GM23338 (cell line): ENCODE measurements at regions not wholly inside any gene's neighbourhood (a gene's known extent, or its start where the extent isn't known, plus 50 kb on each side); places are given as distances from the start of the nearest gene placed in this dataset.
A peak's percentile ranks its signal among the peaks of the same experiment; 100 is the strongest.

Experiments
- ATAC-seq: fragments of 200-7000 bp; cut with Tn5 transposase; 3 replicates; pipeline ENCODE4 v1.9.1; 2020
- DNase-seq: peaks from one replicate; pipeline ENCODE4 v3.0.0-alpha.2; 2015; ENCODE audit warnings: low spot score
- H2AFZ ChIP-seq: fragments of 200-600 bp; sonication (generic); 2 replicates; pipeline ENCODE4 v1.8.0; 2016; ENCODE audit warnings: antibody characterized with exemption, mild to moderate bottlenecking, moderate library complexity
- H3F3A ChIP-seq: fragments of 200-600 bp; sonication (generic); replicated peaks from 2 replicates; pipeline ENCODE4 v1.8.0; 2017; ENCODE audit warnings: antibody characterized with exemption, mixed run types, low read depth
- H3K27ac ChIP-seq: fragments of 200-600 bp; sonication (generic); 2 replicates; pipeline ENCODE4 v1.6.1; 2016; ENCODE audit warnings: low read depth
- H3K27me3 ChIP-seq: fragments of 200-600 bp; sonication (generic); 2 replicates; pipeline ENCODE4 v1.8.0; 2016; ENCODE audit warnings: mild to moderate bottlenecking, mixed run types, moderate library complexity; ENCODE audit not compliant: insufficient read depth
- H3K36me3 ChIP-seq: fragments of 200-600 bp; sonication (generic); 2 replicates; pipeline ENCODE4 v1.8.0; 2016; ENCODE audit warnings: mild to moderate bottlenecking; ENCODE audit not compliant: insufficient read depth
- H3K4me1 ChIP-seq: fragments of 200-600 bp; sonication (generic); 2 replicates; pipeline ENCODE4 v1.8.0; 2016; ENCODE audit warnings: mild to moderate bottlenecking, moderate library complexity; ENCODE audit not compliant: insufficient read depth
- H3K4me2 ChIP-seq: fragments of 200-600 bp; sonication (generic); 2 replicates; pipeline ENCODE4 v1.7.1; 2017; ENCODE audit warnings: mixed run types
- H3K4me3 ChIP-seq: fragments of 200-600 bp; sonication (generic); 2 replicates; pipeline ENCODE4 v1.6.1; 2016; ENCODE audit warnings: mixed run types
- H3K79me2 ChIP-seq: fragments of 200-600 bp; sonication (generic); replicated peaks from 2 replicates; pipeline ENCODE4 v1.8.0; 2017; ENCODE audit warnings: mild to moderate bottlenecking; ENCODE audit not compliant: insufficient read depth
- H3K9me2 ChIP-seq: fragments of 200-600 bp; sonication (generic); 2 replicates; pipeline ENCODE4 v1.8.0; 2017; ENCODE audit not compliant: insufficient read depth
- H4K20me1 ChIP-seq: fragments of 200-600 bp; sonication (generic); replicated peaks from 2 replicates; pipeline ENCODE4 v1.8.0; 2017; ENCODE audit warnings: mild to moderate bottlenecking; ENCODE audit not compliant: insufficient read depth
- H3K27ac Mint-ChIP-seq: 2 replicates; pipeline ENCODE4 v1.8.0; 2020; ENCODE audit warnings: inconsistent platforms, mild to moderate bottlenecking, moderate library complexity, mixed read lengths
- H3K27me3 Mint-ChIP-seq: 3 replicates; pipeline ENCODE4 v1.8.0; 2022; ENCODE audit warnings: low read depth, mild to moderate bottlenecking, moderate library complexity, mixed read lengths, inconsistent platforms; ENCODE audit not compliant: insufficient read depth, poor library complexity
- H3K36me3 Mint-ChIP-seq: 3 replicates; pipeline ENCODE4 v1.8.0; 2021; ENCODE audit warnings: low read depth, mild to moderate bottlenecking, inconsistent platforms, moderate library complexity, mixed read lengths
- H3K4me1 Mint-ChIP-seq: 3 replicates; pipeline ENCODE4 v1.8.0; 2020; ENCODE audit warnings: mild to moderate bottlenecking, inconsistent platforms, mixed read lengths
- H3K4me3 Mint-ChIP-seq: 3 replicates; pipeline ENCODE4 v1.8.0; 2021; ENCODE audit warnings: moderate library complexity, mild to moderate bottlenecking, inconsistent platforms, mixed read lengths
- H3K9me3 Mint-ChIP-seq: 3 replicates; pipeline ENCODE4 v1.8.0; 2020; ENCODE audit warnings: moderate library complexity, mild to moderate bottlenecking, inconsistent platforms, mixed read lengths
- CREB1 ChIP-seq: fragments of 250-450 bp; sonication (Bioruptor Pico); IDR thresholded peaks from 2 replicates; pipeline ENCODE4 v1.5.0; 2020; ENCODE audit warnings: low read depth, mild to moderate bottlenecking, moderate library complexity
- CTCF ChIP-seq, 2 experiments: fragments of 200-600 bp in 1 of 2; sonication (generic) in 1 of 2; conservative IDR thresholded peaks; 2 replicates each; pipeline versions ENCODE4 v1.5.1 to v1.6.1; 2016 to 2017; ENCODE audit warnings: antibody characterized with exemption in 2 of 2, low read depth in 2 of 2, mild to moderate bottlenecking in 2 of 2, moderate library complexity in 1 of 2
- ETS1 ChIP-seq: IDR thresholded peaks from 2 replicates; pipeline ENCODE4 v1.6.1; 2016; ENCODE audit warnings: antibody characterized with exemption
- EZH2 ChIP-seq: fragments of 200-600 bp; sonication (generic); IDR thresholded peaks from one replicate; pipeline ENCODE4 v1.8.0; 2017; ENCODE audit warnings: antibody characterized with exemption, mild to moderate bottlenecking, low read depth; ENCODE audit not compliant: unreplicated experiment
- EZH2phosphoT487 ChIP-seq: fragments of 200-600 bp; sonication (generic); IDR thresholded peaks from one replicate; pipeline ENCODE4 v1.8.1; 2018; ENCODE audit warnings: antibody characterized with exemption; ENCODE audit not compliant: unreplicated experiment
- JUNB ChIP-seq: IDR thresholded peaks from one replicate; pipeline ENCODE4 v1.6.1; 2016; ENCODE audit warnings: antibody characterized with exemption; ENCODE audit not compliant: unreplicated experiment
- NANOG ChIP-seq: IDR thresholded peaks from 2 replicates; pipeline ENCODE4 v1.6.1; 2016; ENCODE audit warnings: antibody characterized with exemption, borderline replicate concordance
- POLR2AphosphoS5 ChIP-seq: IDR thresholded peaks from 2 replicates; pipeline ENCODE4 v1.6.1; 2016; ENCODE audit warnings: antibody characterized with exemption, low read depth
- STAT1 ChIP-seq: IDR thresholded peaks from one replicate; pipeline ENCODE4 v1.6.1; 2016; ENCODE audit warnings: antibody characterized with exemption; ENCODE audit not compliant: unreplicated experiment
- TF ChIP-seq, protein P1 (sequence below): fragments of 250-450 bp; sonication (Bioruptor Pico); IDR thresholded peaks from 2 replicates; pipeline ENCODE4 v1.5.0; 2020; ENCODE audit warnings: mild to moderate bottlenecking, moderate library complexity

GRCh38 chr5:39691993-39692392, 267.2 kb upstream of the DAB2 start:
- Histone ChIP-seq H4K20me1 (no peaks in the 10 kb centered on the region), H3K79me2 (no peaks in the 10 kb centered on the region), H3K4me1 (no peaks in the 10 kb centered on the region), H3K36me3 (no peaks in the 10 kb centered on the region), H3K4me2 (no peak overlapping the region), H3K4me3 (no peak overlapping the region), H3K9me2 (no peaks in the 10 kb centered on the region), H3F3A (no peaks in the 10 kb centered on the region), H3K27ac (no peak overlapping the region), H2AFZ (no peak overlapping the region), H3K27me3 (no peaks in the 10 kb centered on the region)
- Mint-ChIP-seq H3K9me3 (peaks cover 25% of the 10 kb centered on the region), H3K36me3 (peaks cover 10% of the 10 kb centered on the region), H3K4me1 (no peaks in the 10 kb centered on the region), H3K4me3 (no peak overlapping the region), H3K27me3 (no peaks in the 10 kb centered on the region), H3K27ac (no peak overlapping the region)
- no peak for TF ChIP-seq JUNB
- peak; percentile 54 to 57 for TF ChIP-seq CTCF (conservative IDR thresholded peaks at IDR 0.05; ENCODE audit: low read depth in 2 of 2)
- ATAC-seq (peak; percentile 50; the same call in 2 of the 3 replicates), DNase-seq (peak; percentile 44)

GRCh38 chr5:39691136-39691535, 266.4 kb upstream of the DAB2 start:
- no peaks in the 10 kb centered on the region for H3K79me2 ChIP-seq
- H3K9me2 ChIP-seq = no peaks in the 10 kb centered on the region
- Mint-ChIP-seq H3K36me3 (peaks cover 12% of the 10 kb centered on the region), H3K27ac (no peak overlapping the region), H3K27me3 (no peaks in the 10 kb centered on the region), H3K4me3 (no peak overlapping the region), H3K4me1 (no peaks in the 10 kb centered on the region), H3K9me3 (peaks cover 33% of the 10 kb centered on the region)
- no peaks in the 10 kb centered on the region for H3K27me3 ChIP-seq
- no peaks in the 10 kb centered on the region for H4K20me1 ChIP-seq
- DNase-seq (no peak), ATAC-seq (no peak)
- H3K27ac ChIP-seq = no peak overlapping the region
- H3F3A ChIP-seq = no peaks in the 10 kb centered on the region
- no peaks in the 10 kb centered on the region for H3K36me3 ChIP-seq
- no peak overlapping the region for H2AFZ ChIP-seq
- no peak overlapping the region for H3K4me3 ChIP-seq
- no peaks in the 10 kb centered on the region for H3K4me1 ChIP-seq
- TF ChIP-seq POLR2AphosphoS5 (no peak), NANOG (no peak), CREB1 (CRISPR knock-in tag) (no peak), CTCF (conservative IDR thresholded peaks at IDR 0.05; ENCODE audit: low read depth in 2 of 2) (no peak), STAT1 (no peak), ETS1 (no peak), JUNB (no peak), EZH2phosphoT487 (no peak), EZH2 (no peak)
- TF ChIP-seq, protein P1, sequence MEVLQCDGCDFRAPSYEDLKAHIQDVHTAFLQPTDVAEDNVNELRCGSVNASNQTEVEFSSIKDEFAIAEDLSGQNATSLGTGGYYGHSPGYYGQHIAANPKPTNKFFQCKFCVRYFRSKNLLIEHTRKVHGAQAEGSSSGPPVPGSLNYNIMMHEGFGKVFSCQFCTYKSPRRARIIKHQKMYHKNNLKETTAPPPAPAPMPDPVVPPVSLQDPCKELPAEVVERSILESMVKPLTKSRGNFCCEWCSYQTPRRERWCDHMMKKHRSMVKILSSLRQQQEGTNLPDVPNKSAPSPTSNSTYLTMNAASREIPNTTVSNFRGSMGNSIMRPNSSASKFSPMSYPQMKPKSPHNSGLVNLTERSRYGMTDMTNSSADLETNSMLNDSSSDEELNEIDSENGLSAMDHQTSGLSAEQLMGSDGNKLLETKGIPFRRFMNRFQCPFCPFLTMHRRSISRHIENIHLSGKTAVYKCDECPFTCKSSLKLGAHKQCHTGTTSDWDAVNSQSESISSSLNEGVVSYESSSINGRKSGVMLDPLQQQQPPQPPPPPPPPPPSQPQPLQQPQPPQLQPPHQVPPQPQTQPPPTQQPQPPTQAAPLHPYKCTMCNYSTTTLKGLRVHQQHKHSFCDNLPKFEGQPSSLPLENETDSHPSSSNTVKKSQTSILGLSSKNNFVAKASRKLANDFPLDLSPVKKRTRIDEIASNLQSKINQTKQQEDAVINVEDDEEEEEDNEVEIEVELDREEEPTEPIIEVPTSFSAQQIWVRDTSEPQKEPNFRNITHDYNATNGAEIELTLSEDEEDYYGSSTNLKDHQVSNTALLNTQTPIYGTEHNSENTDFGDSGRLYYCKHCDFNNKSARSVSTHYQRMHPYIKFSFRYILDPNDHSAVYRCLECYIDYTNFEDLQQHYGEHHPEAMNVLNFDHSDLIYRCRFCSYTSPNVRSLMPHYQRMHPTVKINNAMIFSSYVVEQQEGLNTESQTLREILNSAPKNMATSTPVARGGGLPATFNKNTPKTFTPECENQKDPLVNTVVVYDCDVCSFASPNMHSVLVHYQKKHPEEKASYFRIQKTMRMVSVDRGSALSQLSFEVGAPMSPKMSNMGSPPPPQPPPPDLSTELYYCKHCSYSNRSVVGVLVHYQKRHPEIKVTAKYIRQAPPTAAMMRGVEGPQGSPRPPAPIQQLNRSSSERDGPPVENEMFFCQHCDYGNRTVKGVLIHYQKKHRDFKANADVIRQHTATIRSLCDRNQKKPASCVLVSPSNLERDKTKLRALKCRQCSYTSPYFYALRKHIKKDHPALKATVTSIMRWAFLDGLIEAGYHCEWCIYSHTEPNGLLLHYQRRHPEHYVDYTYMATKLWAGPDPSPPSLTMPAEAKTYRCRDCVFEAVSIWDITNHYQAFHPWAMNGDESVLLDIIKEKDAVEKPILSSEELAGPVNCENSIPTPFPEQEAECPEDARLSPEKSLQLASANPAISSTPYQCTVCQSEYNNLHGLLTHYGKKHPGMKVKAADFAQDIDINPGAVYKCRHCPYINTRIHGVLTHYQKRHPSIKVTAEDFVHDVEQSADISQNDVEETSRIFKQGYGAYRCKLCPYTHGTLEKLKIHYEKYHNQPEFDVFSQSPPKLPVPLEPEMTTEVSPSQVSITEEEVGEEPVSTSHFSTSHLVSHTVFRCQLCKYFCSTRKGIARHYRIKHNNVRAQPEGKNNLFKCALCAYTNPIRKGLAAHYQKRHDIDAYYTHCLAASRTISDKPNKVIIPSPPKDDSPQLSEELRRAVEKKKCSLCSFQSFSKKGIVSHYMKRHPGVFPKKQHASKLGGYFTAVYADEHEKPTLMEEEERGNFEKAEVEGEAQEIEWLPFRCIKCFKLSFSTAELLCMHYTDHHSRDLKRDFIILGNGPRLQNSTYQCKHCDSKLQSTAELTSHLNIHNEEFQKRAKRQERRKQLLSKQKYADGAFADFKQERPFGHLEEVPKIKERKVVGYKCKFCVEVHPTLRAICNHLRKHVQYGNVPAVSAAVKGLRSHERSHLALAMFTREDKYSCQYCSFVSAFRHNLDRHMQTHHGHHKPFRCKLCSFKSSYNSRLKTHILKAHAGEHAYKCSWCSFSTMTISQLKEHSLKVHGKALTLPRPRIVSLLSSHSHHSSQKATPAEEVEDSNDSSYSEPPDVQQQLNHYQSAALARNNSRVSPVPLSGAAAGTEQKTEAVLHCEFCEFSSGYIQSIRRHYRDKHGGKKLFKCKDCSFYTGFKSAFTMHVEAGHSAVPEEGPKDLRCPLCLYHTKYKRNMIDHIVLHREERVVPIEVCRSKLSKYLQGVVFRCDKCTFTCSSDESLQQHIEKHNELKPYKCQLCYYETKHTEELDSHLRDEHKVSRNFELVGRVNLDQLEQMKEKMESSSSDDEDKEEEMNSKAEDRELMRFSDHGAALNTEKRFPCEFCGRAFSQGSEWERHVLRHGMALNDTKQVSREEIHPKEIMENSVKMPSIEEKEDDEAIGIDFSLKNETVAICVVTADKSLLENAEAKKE = no peak
- H3K4me2 ChIP-seq = no peak overlapping the region
